SU-DHL-6 (cell line): ENCODE measurements at regions not wholly inside any gene's neighbourhood (a gene's known extent, or its start where the extent isn't known, plus 50 kb on each side); places are given as distances from the start of the nearest gene placed in this dataset.

Source experiments
- CTCF ChIP-seq: fragments of 200-600 bp; sonication (generic); IDR thresholded peaks from one replicate; pipeline ENCODE4 v1.5.1; 2017; ENCODE audit warnings: antibody characterized with exemption, mild to moderate bottlenecking, low read length, moderate library complexity; ENCODE audit not compliant: insufficient read depth, poor library complexity, severe bottlenecking
- EZH2phosphoT487 ChIP-seq: fragments of 200-600 bp; sonication (generic), shearing (Covaris generic); conservative IDR thresholded peaks from 2 replicates; pipeline ENCODE4 v1.6.1; 2018; ENCODE audit warnings: mild to moderate bottlenecking, antibody characterized with exemption, low read length, moderate library complexity, mixed read lengths

GRCh38 chr4:34112573-34112972, 2131.7 kb downstream of the ARAP2 start:
- TF ChIP-seq CTCF (no peak), EZH2phosphoT487 (no peak)
